Liver (tissue), 8 donors: ENCODE measurements at regions not wholly inside any gene's neighbourhood (a gene's known extent, or its start where the extent isn't known, plus 50 kb on each side); places are given as distances from the start of the nearest gene placed in this dataset.

Source experiments
- DNase-seq: peaks from one replicate; pipeline ENCODE4 v3.0.0-alpha.2; 2017; ENCODE audit warnings: low spot score
- H3K27ac ChIP-seq, 2 donors: one replicate each; pipeline ENCODE4 v1.7.0; 2013; ENCODE audit warnings: inconsistent platforms in 2 of 2, low read length in 2 of 2, control low read depth in 1 of 2, low read depth in 1 of 2, mild to moderate bottlenecking in 1 of 2
- H3K27me3 ChIP-seq, 4 donors: one replicate each; pipeline versions ENCODE4 v1.6.1 to v1.7.0; 2013; ENCODE audit warnings: low read length in 3 of 4, inconsistent platforms in 1 of 4, mild to moderate bottlenecking in 1 of 4, moderate library complexity in 1 of 4; ENCODE audit not compliant: control insufficient read depth in 4 of 4, insufficient read depth in 4 of 4
- H3K36me3 ChIP-seq, 4 donors: one replicate each; pipeline versions ENCODE4 v1.6.1 to v1.7.0; 2013; ENCODE audit warnings: low read length in 3 of 4, mild to moderate bottlenecking in 3 of 4, low read depth in 1 of 4, moderate library complexity in 1 of 4; ENCODE audit not compliant: control insufficient read depth in 4 of 4, insufficient read depth in 3 of 4
- H3K4me1 ChIP-seq, 4 donors: one replicate each; pipeline versions ENCODE4 v1.6.1 to v1.7.0; 2013; ENCODE audit warnings: low read length in 3 of 4, mild to moderate bottlenecking in 3 of 4, moderate library complexity in 1 of 4; ENCODE audit not compliant: control insufficient read depth in 4 of 4, insufficient read depth in 4 of 4
- H3K4me3 ChIP-seq, 3 donors: one replicate each; pipeline versions ENCODE4 v1.6.1 to v1.7.0; 2013; ENCODE audit warnings: low read length in 3 of 3, control low read depth in 1 of 3, low read depth in 1 of 3, mild to moderate bottlenecking in 1 of 3
- H3K9ac ChIP-seq, 2 donors: one replicate each; pipeline ENCODE4 v1.7.0; 2013; ENCODE audit warnings: low read length in 2 of 2, mild to moderate bottlenecking in 2 of 2, moderate library complexity in 2 of 2, control low read depth in 1 of 2, low read depth in 1 of 2
- H3K9me3 ChIP-seq, 4 donors: one replicate each; pipeline versions ENCODE4 v1.6.1 to v1.7.0; 2013; ENCODE audit warnings: low read length in 3 of 4; ENCODE audit not compliant: control insufficient read depth in 4 of 4
- EGR1 ChIP-seq, 2 donors: IDR thresholded peaks; 2 replicates each; pipeline ENCODE4 v1.6.1; 2016 to 2018; ENCODE audit warnings: antibody characterized with exemption in 2 of 2, low read depth in 2 of 2
- FOXA1 ChIP-seq: IDR thresholded peaks from 2 replicates; pipeline ENCODE4 v1.6.1; 2016; ENCODE audit warnings: antibody characterized with exemption
- FOXA2 ChIP-seq: IDR thresholded peaks from 2 replicates; pipeline ENCODE4 v1.6.1; 2016; ENCODE audit warnings: antibody characterized with exemption
- GABPA ChIP-seq, 2 donors: IDR thresholded peaks in 1 of 2; conservative IDR thresholded peaks in 1 of 2; 2 replicates each; pipeline ENCODE4 v1.6.1; 2016; ENCODE audit warnings: antibody characterized with exemption in 2 of 2, mild to moderate bottlenecking in 1 of 2, moderate library complexity in 1 of 2
- HNF4A ChIP-seq, 2 donors: conservative IDR thresholded peaks; 2 replicates each; pipeline ENCODE4 v1.6.1; 2016; ENCODE audit warnings: antibody characterized with exemption in 2 of 2, mild to moderate bottlenecking in 2 of 2
- HNF4G ChIP-seq: IDR thresholded peaks from 2 replicates; pipeline ENCODE4 v1.6.1; 2016; ENCODE audit warnings: antibody characterized with exemption
- JUND ChIP-seq, 2 donors: IDR thresholded peaks; 2 replicates each; pipeline ENCODE4 v1.6.1; 2016; ENCODE audit warnings: antibody characterized with exemption in 2 of 2
- NR2F2 ChIP-seq: IDR thresholded peaks from 2 replicates; pipeline ENCODE4 v1.6.1; 2016; ENCODE audit warnings: antibody characterized with exemption
- RAD21 ChIP-seq, 2 donors: IDR thresholded peaks; 2 replicates each; pipeline ENCODE4 v1.6.1; 2016; ENCODE audit warnings: antibody characterized with exemption in 2 of 2, mild to moderate bottlenecking in 2 of 2
- RXRA ChIP-seq, 2 donors: IDR thresholded peaks; 2 replicates each; pipeline ENCODE4 v1.6.1; 2017 to 2018; ENCODE audit warnings: antibody characterized with exemption in 2 of 2, mild to moderate bottlenecking in 1 of 2
- SP1 ChIP-seq: IDR thresholded peaks from 2 replicates; pipeline ENCODE4 v1.6.1; 2018; ENCODE audit warnings: antibody characterized with exemption, mild to moderate bottlenecking
- TAF1 ChIP-seq: conservative IDR thresholded peaks from 2 replicates; pipeline ENCODE4 v1.6.1; 2016; ENCODE audit warnings: antibody characterized with exemption, mild to moderate bottlenecking
- YY1 ChIP-seq: IDR thresholded peaks from 2 replicates; pipeline ENCODE4 v1.6.1; 2016; ENCODE audit warnings: antibody characterized with exemption, mild to moderate bottlenecking
- WGBS: extraction: QIAGEN DNeasy Blood & Tissue Kit; methylation state at CpG from one replicate; pipeline ENCODE4 v1.1.7; 2013; 5-methylcytosine and 5-hydroxymethylcytosine counted together
- TF ChIP-seq, protein P1 (sequence below): IDR thresholded peaks from 2 replicates; pipeline ENCODE4 v1.6.1; 2016; ENCODE audit warnings: antibody characterized with exemption
- TF ChIP-seq, protein P2 (sequence below): IDR thresholded peaks from 2 replicates; pipeline ENCODE4 v1.6.1; 2016; ENCODE audit warnings: antibody characterized with exemption, mild to moderate bottlenecking
- TF ChIP-seq, protein P3 (sequence below): IDR thresholded peaks from 2 replicates; pipeline ENCODE4 v1.6.1; 2016; ENCODE audit warnings: antibody characterized with exemption
- TF ChIP-seq, protein P4 (sequence below): fragments of 150-350 bp; IDR thresholded peaks from 2 replicates; pipeline ENCODE4 v1.5.1; 2017; ENCODE audit warnings: improper control_type of control experiment, low read depth, low read length; ENCODE audit not compliant: missing input control
- TF ChIP-seq, protein P5 (sequence below): IDR thresholded peaks from 2 replicates; pipeline ENCODE4 v1.6.1; 2016; ENCODE audit warnings: antibody characterized with exemption
- donor health status: healthy.
- donor health status: healthy.
- donor health status: healthy.
- donor health status: healthy.
- donor health status: healthy.

DNA sequence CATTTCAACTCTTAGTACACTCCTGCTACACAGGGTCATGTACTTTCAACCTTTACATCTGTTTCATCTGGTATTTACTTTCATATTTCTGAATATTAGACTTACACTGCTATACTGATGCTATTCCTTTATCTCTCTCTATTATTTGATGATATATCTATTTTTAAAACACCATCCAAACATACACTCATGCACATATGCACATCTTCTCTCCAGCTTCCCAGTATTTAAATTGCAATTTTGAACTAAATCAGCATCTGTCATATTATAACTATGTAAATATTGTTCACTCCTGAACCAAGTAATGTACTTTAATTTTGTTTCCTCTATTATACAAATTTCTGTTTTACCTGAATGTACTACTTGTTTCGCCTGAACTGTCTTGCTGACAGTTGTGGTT, 293.6 kb upstream of the FLRT2 start:
- Histone ChIP-seq H3K27ac (no peak overlapping the region), H3K4me3 (no peak overlapping the region), H3K9ac (no peak overlapping the region), H3K36me3 (no peaks in the 10 kb centered on the region), H3K9me3 (no peaks in the 10 kb centered on the region), H3K4me1 (peaks cover 0 to 2% (median 0%) of the 10 kb centered on the region in 4 donors), H3K27me3 (no peaks in the 10 kb centered on the region)
- TF ChIP-seq, protein P1, sequence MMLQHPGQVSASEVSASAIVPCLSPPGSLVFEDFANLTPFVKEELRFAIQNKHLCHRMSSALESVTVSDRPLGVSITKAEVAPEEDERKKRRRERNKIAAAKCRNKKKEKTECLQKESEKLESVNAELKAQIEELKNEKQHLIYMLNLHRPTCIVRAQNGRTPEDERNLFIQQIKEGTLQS = no peak
- no peak for TF ChIP-seq JUND (IDR thresholded peaks at IDR 0.05)
- TF ChIP-seq, protein P2, sequence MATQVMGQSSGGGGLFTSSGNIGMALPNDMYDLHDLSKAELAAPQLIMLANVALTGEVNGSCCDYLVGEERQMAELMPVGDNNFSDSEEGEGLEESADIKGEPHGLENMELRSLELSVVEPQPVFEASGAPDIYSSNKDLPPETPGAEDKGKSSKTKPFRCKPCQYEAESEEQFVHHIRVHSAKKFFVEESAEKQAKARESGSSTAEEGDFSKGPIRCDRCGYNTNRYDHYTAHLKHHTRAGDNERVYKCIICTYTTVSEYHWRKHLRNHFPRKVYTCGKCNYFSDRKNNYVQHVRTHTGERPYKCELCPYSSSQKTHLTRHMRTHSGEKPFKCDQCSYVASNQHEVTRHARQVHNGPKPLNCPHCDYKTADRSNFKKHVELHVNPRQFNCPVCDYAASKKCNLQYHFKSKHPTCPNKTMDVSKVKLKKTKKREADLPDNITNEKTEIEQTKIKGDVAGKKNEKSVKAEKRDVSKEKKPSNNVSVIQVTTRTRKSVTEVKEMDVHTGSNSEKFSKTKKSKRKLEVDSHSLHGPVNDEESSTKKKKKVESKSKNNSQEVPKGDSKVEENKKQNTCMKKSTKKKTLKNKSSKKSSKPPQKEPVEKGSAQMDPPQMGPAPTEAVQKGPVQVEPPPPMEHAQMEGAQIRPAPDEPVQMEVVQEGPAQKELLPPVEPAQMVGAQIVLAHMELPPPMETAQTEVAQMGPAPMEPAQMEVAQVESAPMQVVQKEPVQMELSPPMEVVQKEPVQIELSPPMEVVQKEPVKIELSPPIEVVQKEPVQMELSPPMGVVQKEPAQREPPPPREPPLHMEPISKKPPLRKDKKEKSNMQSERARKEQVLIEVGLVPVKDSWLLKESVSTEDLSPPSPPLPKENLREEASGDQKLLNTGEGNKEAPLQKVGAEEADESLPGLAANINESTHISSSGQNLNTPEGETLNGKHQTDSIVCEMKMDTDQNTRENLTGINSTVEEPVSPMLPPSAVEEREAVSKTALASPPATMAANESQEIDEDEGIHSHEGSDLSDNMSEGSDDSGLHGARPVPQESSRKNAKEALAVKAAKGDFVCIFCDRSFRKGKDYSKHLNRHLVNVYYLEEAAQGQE = no peak
- no peak for TF ChIP-seq FOXA2
- TF ChIP-seq FOXA1 = no peak
- TF ChIP-seq YY1 = no peak
- no peak for TF ChIP-seq EGR1 (IDR thresholded peaks at IDR 0.05; ENCODE audit: low read depth in 2 of 2)
- no peak for TF ChIP-seq GABPA (IDR thresholded peaks at IDR 0.05 in 1 of 2, conservative IDR thresholded peaks at IDR 0.05 in 1 of 2)
- TF ChIP-seq RXRA (IDR thresholded peaks at IDR 0.05) = no peak
- TF ChIP-seq TAF1 = no peak
- TF ChIP-seq HNF4A (conservative IDR thresholded peaks at IDR 0.05) = no peak
- TF ChIP-seq, protein P3, sequence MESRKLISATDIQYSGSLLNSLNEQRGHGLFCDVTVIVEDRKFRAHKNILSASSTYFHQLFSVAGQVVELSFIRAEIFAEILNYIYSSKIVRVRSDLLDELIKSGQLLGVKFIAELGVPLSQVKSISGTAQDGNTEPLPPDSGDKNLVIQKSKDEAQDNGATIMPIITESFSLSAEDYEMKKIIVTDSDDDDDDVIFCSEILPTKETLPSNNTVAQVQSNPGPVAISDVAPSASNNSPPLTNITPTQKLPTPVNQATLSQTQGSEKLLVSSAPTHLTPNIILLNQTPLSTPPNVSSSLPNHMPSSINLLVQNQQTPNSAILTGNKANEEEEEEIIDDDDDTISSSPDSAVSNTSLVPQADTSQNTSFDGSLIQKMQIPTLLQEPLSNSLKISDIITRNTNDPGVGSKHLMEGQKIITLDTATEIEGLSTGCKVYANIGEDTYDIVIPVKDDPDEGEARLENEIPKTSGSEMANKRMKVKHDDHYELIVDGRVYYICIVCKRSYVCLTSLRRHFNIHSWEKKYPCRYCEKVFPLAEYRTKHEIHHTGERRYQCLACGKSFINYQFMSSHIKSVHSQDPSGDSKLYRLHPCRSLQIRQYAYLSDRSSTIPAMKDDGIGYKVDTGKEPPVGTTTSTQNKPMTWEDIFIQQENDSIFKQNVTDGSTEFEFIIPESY = no peak
- TF ChIP-seq SP1 = no peak
- no peak for TF ChIP-seq RAD21 (IDR thresholded peaks at IDR 0.05)
- TF ChIP-seq, protein P4, sequence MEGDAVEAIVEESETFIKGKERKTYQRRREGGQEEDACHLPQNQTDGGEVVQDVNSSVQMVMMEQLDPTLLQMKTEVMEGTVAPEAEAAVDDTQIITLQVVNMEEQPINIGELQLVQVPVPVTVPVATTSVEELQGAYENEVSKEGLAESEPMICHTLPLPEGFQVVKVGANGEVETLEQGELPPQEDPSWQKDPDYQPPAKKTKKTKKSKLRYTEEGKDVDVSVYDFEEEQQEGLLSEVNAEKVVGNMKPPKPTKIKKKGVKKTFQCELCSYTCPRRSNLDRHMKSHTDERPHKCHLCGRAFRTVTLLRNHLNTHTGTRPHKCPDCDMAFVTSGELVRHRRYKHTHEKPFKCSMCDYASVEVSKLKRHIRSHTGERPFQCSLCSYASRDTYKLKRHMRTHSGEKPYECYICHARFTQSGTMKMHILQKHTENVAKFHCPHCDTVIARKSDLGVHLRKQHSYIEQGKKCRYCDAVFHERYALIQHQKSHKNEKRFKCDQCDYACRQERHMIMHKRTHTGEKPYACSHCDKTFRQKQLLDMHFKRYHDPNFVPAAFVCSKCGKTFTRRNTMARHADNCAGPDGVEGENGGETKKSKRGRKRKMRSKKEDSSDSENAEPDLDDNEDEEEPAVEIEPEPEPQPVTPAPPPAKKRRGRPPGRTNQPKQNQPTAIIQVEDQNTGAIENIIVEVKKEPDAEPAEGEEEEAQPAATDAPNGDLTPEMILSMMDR = no peak
- no peak for TF ChIP-seq NR2F2
- no peak for TF ChIP-seq HNF4G
- TF ChIP-seq, protein P5, sequence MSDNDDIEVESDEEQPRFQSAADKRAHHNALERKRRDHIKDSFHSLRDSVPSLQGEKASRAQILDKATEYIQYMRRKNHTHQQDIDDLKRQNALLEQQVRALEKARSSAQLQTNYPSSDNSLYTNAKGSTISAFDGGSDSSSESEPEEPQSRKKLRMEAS = no peak
- WGBS = 74% methylated on average over 1 of the region's 1 CpG
- no peak for DNase-seq
